ENCODE measurements at regions not wholly inside any gene's neighbourhood (a gene's known extent, or its start where the extent isn't known, plus 50 kb on each side); places are given as distances from the start of the nearest gene placed in this dataset.
"Not testable (repeated sequence)": the region's sequence is repeated elsewhere in the genome, so short reads cannot be mapped to it uniquely, and the experiment has no call there.

- not testable (repeated sequence) for DNase-seq (ENCODE audit: low read depth, low spot score)
Observed at GRCh38 chr11:67940440-67940839, 63.5 kb downstream of the UNC93B1 start.

- DNase-seq (ENCODE audit: low read depth, low spot score): not testable (repeated sequence)
Observed at GRCh38 chr11:67938964-67939363, 64.9 kb downstream of the UNC93B1 start.

- not testable (repeated sequence) for DNase-seq (ENCODE audit: low read depth, low spot score)
Observed at GRCh38 chr11:67938371-67938770, 65.5 kb downstream of the UNC93B1 start.

GRCh38 chr11:67923565-67923964 is 80.3 kb downstream of the UNC93B1 start:
- not testable (repeated sequence) for DNase-seq (ENCODE audit: low read depth, low spot score)

GRCh38 chr11:67920546-67920945 is 83.4 kb downstream of the UNC93B1 start:
- not testable (repeated sequence) for DNase-seq (ENCODE audit: low read depth, low spot score)

- DNase-seq (ENCODE audit: low read depth, low spot score): not testable (repeated sequence)
Observed at GRCh38 chr11:67912184-67912583, 91.7 kb downstream of the UNC93B1 start.

GRCh38 chr11:67911211-67911610 is 92.7 kb downstream of the UNC93B1 start:
- not testable (repeated sequence) for DNase-seq (ENCODE audit: low read depth, low spot score)

GRCh38 chr11:67910803-67911202 is 93.1 kb downstream of the UNC93B1 start:
- not testable (repeated sequence) for DNase-seq (ENCODE audit: low read depth, low spot score)

GRCh38 chr11:67906969-67907368 is 96.9 kb downstream of the UNC93B1 start:
- DNase-seq (ENCODE audit: low read depth, low spot score): not testable (repeated sequence)

GRCh38 chr11:67899462-67899861 is 104.4 kb downstream of the UNC93B1 start:
- DNase-seq (ENCODE audit: low read depth, low spot score): peak; percentile 7

GRCh38 chr11:67893487-67893886 is 110.4 kb downstream of the UNC93B1 start:
- DNase-seq (ENCODE audit: low read depth, low spot score): not testable (repeated sequence)

- not testable (repeated sequence) for DNase-seq (ENCODE audit: low read depth, low spot score)
Observed at GRCh38 chr11:67889646-67890045, 114.3 kb downstream of the UNC93B1 start.

- DNase-seq (ENCODE audit: low read depth, low spot score): peak; percentile 65
Observed at GRCh38 chr11:67888056-67888455, 115.8 kb downstream of the UNC93B1 start.

GRCh38 chr11:67886672-67887071 is 117.2 kb downstream of the UNC93B1 start:
- DNase-seq (ENCODE audit: low read depth, low spot score): not testable (repeated sequence)

GRCh38 chr11:67886207-67886606 is 117.7 kb downstream of the UNC93B1 start:
- not testable (repeated sequence) for DNase-seq (ENCODE audit: low read depth, low spot score)

- not testable (repeated sequence) for DNase-seq (ENCODE audit: low read depth, low spot score)
Observed at GRCh38 chr11:67885574-67885973, 118.3 kb downstream of the UNC93B1 start.

- peak; percentile 55 for DNase-seq (ENCODE audit: low read depth, low spot score)
Observed at GRCh38 chr11:67884761-67885558, 118.9 kb downstream of the UNC93B1 start.

- DNase-seq (ENCODE audit: low read depth, low spot score): not testable (repeated sequence)
Observed at GRCh38 chr11:67884073-67884757, 119.7 kb downstream of the UNC93B1 start.

- not testable (repeated sequence) for DNase-seq (ENCODE audit: low read depth, low spot score)
Observed at GRCh38 chr11:67882304-67882703, 121.6 kb downstream of the UNC93B1 start.

GRCh38 chr11:67881836-67882235 is 122.1 kb downstream of the UNC93B1 start:
- not testable (repeated sequence) for DNase-seq (ENCODE audit: low read depth, low spot score)

- not testable (repeated sequence) for DNase-seq (ENCODE audit: low read depth, low spot score)
Observed at GRCh38 chr11:67880594-67881196, 123.2 kb downstream of the UNC93B1 start.

- not testable (repeated sequence) for DNase-seq (ENCODE audit: low read depth, low spot score)
Observed at GRCh38 chr11:67878666-67879065, 125.2 kb downstream of the UNC93B1 start.
